WERI-Rb-1 (cell line): ENCODE measurements at regions not wholly inside any gene's neighbourhood (a gene's known extent, or its start where the extent isn't known, plus 50 kb on each side); places are given as distances from the start of the nearest gene placed in this dataset.
"Not testable (repeated sequence)": the region's sequence is repeated elsewhere in the genome, so short reads cannot be mapped to it uniquely, and the experiment has no call there.

ENCODE experiments used
- DNase-seq: peaks from one replicate; pipeline ENCODE4 v3.0.0-alpha.2; 2020
- H3K27ac ChIP-seq: fragments of 250-450 bp; sonication (Bioruptor Pico); 2 replicates; pipeline ENCODE4 v1.5.1; 2020; ENCODE audit warnings: mild to moderate bottlenecking, moderate library complexity
- H3K27me3 ChIP-seq: fragments of 250-450 bp; sonication (Bioruptor Pico); 2 replicates; pipeline ENCODE4 v1.5.1; 2021; ENCODE audit warnings: mild to moderate bottlenecking, low read depth, moderate library complexity; ENCODE audit not compliant: insufficient read depth, severe bottlenecking
- H3K36me3 ChIP-seq: fragments of 250-450 bp; sonication (Bioruptor Pico); 2 replicates; pipeline ENCODE4 v1.5.1; 2020; ENCODE audit warnings: mild to moderate bottlenecking, moderate library complexity
- H3K4me3 ChIP-seq: 2 replicates; pipeline ENCODE4 v1.5.1; 2011; ENCODE audit warnings: low read depth, mild to moderate bottlenecking, control low read depth, low read length
- H3K9me3 ChIP-seq: fragments of 250-450 bp; sonication (Bioruptor Pico); 2 replicates; pipeline ENCODE4 v1.5.1; 2021; ENCODE audit warnings: mild to moderate bottlenecking, moderate library complexity; ENCODE audit not compliant: severe bottlenecking
- TF ChIP-seq, protein P1 (sequence below): IDR thresholded peaks from 2 replicates; pipeline ENCODE4 v1.5.1; 2011; ENCODE audit warnings: low read depth, mild to moderate bottlenecking, control low read depth, inconsistent platforms, low read length

- TF ChIP-seq, protein P1, sequence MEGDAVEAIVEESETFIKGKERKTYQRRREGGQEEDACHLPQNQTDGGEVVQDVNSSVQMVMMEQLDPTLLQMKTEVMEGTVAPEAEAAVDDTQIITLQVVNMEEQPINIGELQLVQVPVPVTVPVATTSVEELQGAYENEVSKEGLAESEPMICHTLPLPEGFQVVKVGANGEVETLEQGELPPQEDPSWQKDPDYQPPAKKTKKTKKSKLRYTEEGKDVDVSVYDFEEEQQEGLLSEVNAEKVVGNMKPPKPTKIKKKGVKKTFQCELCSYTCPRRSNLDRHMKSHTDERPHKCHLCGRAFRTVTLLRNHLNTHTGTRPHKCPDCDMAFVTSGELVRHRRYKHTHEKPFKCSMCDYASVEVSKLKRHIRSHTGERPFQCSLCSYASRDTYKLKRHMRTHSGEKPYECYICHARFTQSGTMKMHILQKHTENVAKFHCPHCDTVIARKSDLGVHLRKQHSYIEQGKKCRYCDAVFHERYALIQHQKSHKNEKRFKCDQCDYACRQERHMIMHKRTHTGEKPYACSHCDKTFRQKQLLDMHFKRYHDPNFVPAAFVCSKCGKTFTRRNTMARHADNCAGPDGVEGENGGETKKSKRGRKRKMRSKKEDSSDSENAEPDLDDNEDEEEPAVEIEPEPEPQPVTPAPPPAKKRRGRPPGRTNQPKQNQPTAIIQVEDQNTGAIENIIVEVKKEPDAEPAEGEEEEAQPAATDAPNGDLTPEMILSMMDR: no peak
- DNase-seq: no peak
- H3K27me3 ChIP-seq: no peaks in the 10 kb centered on the region
Observed at GRCh38 chr2:8141780-8142179, 540.1 kb upstream of the ID2 start.

GRCh38 chr2:8142461-8142860 is 539.4 kb upstream of the ID2 start:
- H3K9me3 ChIP-seq: no peaks in the 10 kb centered on the region
- TF ChIP-seq, protein P1: no peak

More at GRCh38 chr2:8141780-8142179, 540.1 kb upstream of the ID2 start:
- no peak overlapping the region for H3K4me3 ChIP-seq
- no peak overlapping the region for H3K27ac ChIP-seq
- H3K36me3 ChIP-seq: no peaks in the 10 kb centered on the region
- H3K9me3 ChIP-seq: no peaks in the 10 kb centered on the region

GRCh38 chr2:8144131-8144631 is 537.7 kb upstream of the ID2 start:
- Histone ChIP-seq H3K27me3 (no peaks in the 10 kb centered on the region), H3K36me3 (no peaks in the 10 kb centered on the region), H3K27ac (no peak overlapping the region), H3K9me3 (no peaks in the 10 kb centered on the region), H3K4me3 (no peak overlapping the region)
- DNase-seq: no peak
- TF ChIP-seq, protein P1: no peak

More at GRCh38 chr2:8142461-8142860, 539.4 kb upstream of the ID2 start:
- no peak overlapping the region for H3K4me3 ChIP-seq
- no peaks in the 10 kb centered on the region for H3K36me3 ChIP-seq
- no peak overlapping the region for H3K27ac ChIP-seq
- H3K27me3 ChIP-seq: no peaks in the 10 kb centered on the region
- DNase-seq: no peak

DNA sequence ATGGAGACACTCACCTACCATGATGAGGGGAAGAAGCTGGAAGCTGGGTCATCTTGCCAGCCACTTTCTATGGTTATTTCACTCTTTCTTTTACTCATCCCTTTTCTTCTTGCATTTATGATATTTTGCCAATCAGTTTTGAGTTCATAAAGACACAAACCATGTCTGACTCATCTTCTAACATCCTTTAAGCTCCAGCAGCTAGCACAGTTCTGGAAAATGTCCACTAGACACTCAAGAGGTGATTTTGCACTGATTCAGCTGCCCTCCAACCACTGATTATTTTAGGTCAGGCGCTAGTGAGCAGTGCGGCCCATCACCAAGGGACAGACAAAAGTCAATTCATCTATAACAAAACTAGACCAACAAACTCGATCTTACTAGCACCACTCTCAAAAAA is 537.1 kb upstream of the ID2 start:
- TF ChIP-seq, protein P1: no peak
- H3K9me3 ChIP-seq: no peaks in the 10 kb centered on the region
- H3K36me3 ChIP-seq: no peaks in the 10 kb centered on the region
- no peaks in the 10 kb centered on the region for H3K27me3 ChIP-seq
- DNase-seq: no peak
- no peak overlapping the region for H3K4me3 ChIP-seq
- no peak overlapping the region for H3K27ac ChIP-seq

GRCh38 chr2:8145375-8145774 is 536.5 kb upstream of the ID2 start:
- DNase-seq, H3K4me3 ChIP-seq, H3K36me3 ChIP-seq, H3K27ac ChIP-seq, H3K9me3 ChIP-seq, H3K27me3 ChIP-seq: not testable (repeated sequence)

DNA sequence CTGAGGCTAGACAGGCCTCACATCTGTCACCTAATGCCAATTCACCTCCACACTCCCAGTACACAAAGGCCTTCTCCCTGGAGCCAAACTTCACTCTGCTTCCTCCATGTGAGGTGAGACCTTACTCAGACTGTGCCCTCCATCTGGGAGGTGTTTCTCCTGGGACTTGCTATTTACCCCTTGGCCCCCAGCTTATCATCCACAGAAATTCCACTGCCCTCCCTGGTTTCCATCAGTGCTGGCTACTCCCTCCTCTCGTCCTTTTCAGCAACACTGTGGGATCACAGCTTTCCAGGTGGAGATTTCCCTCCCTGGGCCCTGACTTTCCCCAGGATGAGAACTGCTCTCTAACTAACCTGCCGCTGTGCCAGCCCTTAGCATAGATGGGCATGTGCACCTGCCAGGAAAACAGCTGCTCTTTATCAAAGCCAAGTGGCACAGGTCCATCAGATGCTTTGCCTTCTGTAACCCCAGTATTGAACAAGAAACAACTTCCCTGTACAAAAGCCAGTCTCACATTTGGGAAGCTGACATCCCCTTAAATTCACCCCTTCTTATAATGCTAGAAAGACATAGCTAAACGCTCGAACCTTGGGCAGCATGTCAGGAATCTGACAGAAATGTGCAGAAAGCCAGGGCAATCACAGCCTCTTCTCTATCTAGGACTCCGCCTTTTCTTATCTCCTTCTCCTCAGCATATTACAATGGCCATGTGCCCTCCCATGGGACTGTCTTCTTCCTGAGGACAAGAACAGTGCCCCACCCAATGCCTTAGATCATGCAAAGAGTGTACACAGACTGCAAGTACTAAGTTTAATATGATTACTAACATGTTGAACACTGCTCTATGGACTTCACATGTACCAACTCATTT is 535.5 kb upstream of the ID2 start:
- no peak for DNase-seq

More for the DNA sequence above, 535.5 kb upstream of the ID2 start:
- Histone ChIP-seq H3K4me3 (no peak overlapping the region), H3K36me3 (no peaks in the 10 kb centered on the region), H3K27me3 (no peaks in the 10 kb centered on the region), H3K9me3 (no peaks in the 10 kb centered on the region), H3K27ac (no peak overlapping the region)
- TF ChIP-seq, protein P1: no peak
